GM10266 (cell line): ENCODE measurements at regions not wholly inside any gene's neighbourhood (a gene's known extent, or its start where the extent isn't known, plus 50 kb on each side); places are given as distances from the start of the nearest gene placed in this dataset.

ENCODE experiments used
- DNase-seq: peaks from one replicate; pipeline ENCODE4 v3.0.0; 2012; ENCODE audit errors: extremely low spot score
- TF ChIP-seq, protein P1 (sequence below): IDR thresholded peaks from 2 replicates; pipeline ENCODE4 v1.5.1; 2012; ENCODE audit warnings: mild to moderate bottlenecking, low read depth; ENCODE audit not compliant: control insufficient read depth, insufficient read depth; ENCODE audit errors: missing control alignments

DNA sequence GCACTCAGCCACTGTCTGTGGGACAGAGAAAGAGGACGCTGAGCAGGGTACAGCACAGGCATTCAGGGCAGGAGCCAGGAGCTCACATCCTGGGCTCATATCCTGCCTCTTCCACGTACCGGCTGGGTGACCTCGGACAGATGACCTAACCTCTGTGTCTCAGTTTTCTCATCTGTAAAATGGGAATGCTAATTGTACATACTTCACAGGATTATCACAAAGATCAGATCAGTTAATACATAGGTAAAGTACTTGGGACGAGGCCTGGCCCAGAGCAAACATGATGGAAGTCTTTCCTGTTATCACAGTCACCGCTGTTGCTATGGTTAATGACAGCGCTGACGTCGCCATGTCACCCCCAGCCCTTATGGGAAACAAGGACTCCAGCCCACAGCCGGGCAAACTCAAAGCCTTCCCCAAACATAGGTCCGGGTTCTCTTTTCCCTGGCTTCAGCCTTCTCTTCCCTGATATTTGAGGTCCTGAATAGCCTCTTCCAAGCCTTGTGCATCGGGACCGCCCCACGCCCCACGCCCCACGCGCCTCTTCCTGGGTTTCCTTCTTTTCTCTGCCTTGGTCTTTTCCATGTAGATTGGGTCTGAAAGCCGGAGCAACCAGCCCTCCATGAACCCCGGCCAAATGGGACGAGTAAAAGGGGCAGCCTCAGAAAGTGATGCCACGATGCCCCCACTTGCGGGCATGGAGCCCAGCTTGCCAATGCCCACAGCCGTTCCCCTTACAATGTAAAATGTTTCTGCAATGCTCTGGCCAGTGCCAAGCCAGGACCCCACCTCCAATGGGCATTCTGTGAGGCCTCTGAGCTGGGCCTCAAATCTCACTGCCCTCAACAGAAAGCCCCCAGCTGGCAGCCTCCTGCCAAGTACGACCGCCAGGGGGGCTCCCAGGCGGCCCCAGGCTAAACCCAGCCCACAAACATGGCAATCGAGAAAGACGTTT, 125.4 kb downstream of the RFLNA start:
- no peak for DNase-seq
- TF ChIP-seq, protein P1, sequence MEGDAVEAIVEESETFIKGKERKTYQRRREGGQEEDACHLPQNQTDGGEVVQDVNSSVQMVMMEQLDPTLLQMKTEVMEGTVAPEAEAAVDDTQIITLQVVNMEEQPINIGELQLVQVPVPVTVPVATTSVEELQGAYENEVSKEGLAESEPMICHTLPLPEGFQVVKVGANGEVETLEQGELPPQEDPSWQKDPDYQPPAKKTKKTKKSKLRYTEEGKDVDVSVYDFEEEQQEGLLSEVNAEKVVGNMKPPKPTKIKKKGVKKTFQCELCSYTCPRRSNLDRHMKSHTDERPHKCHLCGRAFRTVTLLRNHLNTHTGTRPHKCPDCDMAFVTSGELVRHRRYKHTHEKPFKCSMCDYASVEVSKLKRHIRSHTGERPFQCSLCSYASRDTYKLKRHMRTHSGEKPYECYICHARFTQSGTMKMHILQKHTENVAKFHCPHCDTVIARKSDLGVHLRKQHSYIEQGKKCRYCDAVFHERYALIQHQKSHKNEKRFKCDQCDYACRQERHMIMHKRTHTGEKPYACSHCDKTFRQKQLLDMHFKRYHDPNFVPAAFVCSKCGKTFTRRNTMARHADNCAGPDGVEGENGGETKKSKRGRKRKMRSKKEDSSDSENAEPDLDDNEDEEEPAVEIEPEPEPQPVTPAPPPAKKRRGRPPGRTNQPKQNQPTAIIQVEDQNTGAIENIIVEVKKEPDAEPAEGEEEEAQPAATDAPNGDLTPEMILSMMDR: no peak

DNA sequence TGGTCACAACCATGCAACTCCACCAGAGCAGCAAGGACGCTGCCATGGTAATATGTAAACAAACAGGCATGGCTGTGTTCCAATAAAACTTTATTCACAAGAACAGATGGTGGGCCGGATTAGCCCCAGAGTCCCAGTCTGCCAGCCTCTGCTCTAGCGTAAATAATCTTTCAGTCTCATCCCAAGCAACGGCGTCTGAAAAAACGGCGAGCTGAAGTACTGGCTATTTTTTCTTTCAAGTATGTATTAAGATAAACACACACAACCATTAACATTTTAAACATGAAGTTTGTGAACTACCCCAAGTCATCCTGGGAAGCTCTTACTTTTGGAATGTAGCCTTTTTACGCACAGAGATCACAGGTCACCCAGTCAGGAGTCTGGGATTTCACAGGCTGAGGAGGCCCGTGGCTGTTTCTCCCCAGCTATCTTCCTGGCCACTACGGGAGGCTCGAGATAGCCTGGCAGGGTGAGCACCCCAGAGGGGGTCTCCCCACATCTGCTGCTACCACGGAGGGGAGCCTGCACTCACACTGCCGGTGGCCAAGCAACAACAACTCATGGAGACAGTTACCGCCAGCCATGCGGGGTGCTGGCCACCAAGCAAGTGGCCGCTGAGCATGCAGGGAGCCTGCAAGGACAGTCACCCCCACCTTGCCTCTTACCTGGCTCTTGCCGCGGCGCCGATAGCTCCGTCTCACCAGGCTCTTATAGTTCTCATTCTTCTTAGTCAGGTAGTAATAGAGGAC, 124.6 kb downstream of the RFLNA start:
- no peak for DNase-seq
- TF ChIP-seq, protein P1: no peak

DNA sequence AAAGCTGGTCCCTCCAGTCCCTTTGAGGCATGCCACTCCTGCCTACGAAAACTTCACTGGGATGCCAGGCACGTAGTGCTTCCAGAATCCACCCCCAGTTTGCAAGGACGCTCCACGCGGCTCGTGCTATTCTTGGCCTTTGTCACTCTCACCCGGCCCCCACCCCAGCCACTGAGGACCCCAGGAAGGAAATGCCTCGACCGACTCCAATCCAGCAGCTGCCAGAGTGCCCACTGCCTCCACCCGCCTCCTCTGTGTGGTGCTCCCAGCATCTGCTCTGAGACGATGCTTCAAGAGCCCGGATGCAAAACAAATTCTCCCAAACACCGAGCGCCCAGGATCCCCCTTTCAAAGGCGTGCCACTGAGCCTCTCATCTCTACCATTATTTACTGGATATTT, 123.9 kb downstream of the RFLNA start:
- DNase-seq: no peak
- TF ChIP-seq, protein P1: no peak

DNA sequence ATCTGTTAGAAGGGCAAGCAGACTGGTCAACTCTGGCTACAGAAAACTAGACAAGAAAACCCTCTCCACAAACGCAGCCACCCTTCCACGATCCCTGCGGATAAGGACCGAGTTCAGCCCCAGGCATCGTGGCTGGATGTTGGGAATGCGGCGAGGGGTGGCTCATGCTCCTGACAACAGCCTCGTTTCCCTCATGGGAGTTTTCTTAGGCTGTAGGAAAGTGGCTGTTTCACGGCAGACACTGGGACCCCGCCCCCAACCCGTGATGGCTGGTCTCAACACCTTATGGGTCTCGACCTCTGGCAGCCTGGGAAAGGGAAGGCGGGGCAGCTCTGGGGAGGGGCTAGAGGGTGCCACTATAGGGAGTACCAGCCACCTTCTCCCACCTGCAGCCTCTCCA, 123.3 kb downstream of the RFLNA start:
- TF ChIP-seq, protein P1: no peak
- DNase-seq: no peak

DNA sequence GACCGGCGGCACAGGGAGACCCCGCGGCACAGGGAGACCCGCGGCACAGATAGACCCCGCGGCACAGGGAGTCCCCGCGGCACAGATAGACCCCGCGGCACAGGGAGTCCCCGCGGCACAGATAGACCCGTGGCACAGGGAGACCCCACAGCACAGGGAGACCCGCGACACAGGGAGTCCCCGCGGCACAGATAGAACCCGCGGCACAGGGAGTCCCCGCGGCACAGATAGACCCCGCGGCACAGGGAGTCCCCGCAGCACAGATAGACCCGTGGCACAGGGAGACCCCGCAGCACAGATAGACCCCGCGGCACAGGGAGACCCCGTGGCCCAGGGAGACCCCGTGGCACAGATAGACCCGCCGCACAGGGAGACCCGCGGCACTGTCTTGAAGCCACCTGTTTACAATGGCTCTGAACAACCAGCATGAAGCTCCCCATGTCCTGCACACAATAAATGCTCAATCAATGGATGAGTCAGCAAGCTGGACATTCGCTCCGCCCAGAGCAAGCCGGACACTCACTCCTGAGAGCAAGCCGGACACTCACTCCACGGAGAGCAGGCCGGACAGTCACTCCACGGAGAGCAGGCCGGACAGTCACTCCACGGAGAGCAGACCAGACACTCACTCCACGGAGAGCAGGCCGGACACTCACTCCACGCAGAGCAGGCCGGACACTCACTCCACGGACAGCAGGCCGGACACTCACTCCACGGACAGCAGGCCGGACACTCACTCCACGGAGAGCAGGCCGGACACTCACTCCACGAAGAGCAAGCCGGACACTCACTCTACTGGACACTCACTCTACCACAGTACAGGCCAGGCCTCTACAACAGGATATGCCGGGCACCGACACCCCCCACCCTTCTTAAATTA, 121.9 kb downstream of the RFLNA start:
- DNase-seq: no peak
- TF ChIP-seq, protein P1: no peak

DNA sequence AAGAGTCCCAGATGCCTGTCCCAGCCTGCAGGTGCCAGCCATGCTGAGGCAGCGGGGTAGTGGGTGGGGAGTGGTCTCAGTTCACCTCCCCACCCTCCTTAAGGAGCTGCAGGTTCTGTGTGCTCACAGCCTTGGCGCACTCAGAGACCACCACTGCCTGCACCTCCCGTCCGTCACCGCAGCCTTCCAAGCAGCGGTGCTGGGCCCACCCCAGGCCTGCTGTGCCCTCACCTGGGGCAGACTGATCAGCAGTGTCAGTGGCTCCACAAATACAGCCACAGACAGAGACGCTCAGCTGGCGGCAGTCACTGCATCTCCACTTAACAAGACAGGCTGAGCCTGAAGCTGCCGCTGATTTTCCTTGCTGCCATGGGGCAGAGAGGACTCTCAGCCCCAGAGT, 120.2 kb downstream of the RFLNA start:
- TF ChIP-seq, protein P1: no peak
- DNase-seq: no peak
